ENCODE measurements at regions not wholly inside any gene's neighbourhood (a gene's known extent, or its start where the extent isn't known, plus 50 kb on each side); places are given as distances from the start of the nearest gene placed in this dataset.

GRCh38 chr17:77385750-77386501, 245.2 kb downstream of the SEC14L1 start:
- H3K9me3 ChIP-seq (ENCODE audit: control insufficient read depth in 2 of 2, low read length in 2 of 2): no peaks in the 10 kb centered on the region
- peaks cover 91% of the 10 kb centered on the region for H3K4me1 ChIP-seq (ENCODE audit: control insufficient read depth, insufficient read depth, low read length)
- H3K9ac ChIP-seq (ENCODE audit: low read length in 2 of 2): peak overlapping the region in 1 of 2 donors; percentile 36
- H3K36me3 ChIP-seq (ENCODE audit: control insufficient read depth in 2 of 2, insufficient read depth in 2 of 2, low read length in 2 of 2): peaks cover 0 to 3% of the 10 kb centered on the region in 2 donors
- peak overlapping the region; percentile 3 to 22 for H3K4me3 ChIP-seq (ENCODE audit: low read length in 2 of 2)
- H3K27me3 ChIP-seq (ENCODE audit: control insufficient read depth in 1 of 2, insufficient read depth in 2 of 2, low read length in 2 of 2): no peaks in the 10 kb centered on the region
- peak overlapping the region; percentile 41 for H3K27ac ChIP-seq (ENCODE audit: low read length)

GRCh38 chr17:77386502-77387192, 245.9 kb downstream of the SEC14L1 start:
- Histone ChIP-seq H3K4me3 (ENCODE audit: low read length in 2 of 2) (no peak overlapping the region), H3K4me1 (ENCODE audit: control insufficient read depth, insufficient read depth, low read length) (peaks cover 91% of the 10 kb centered on the region), H3K9me3 (ENCODE audit: control insufficient read depth in 2 of 2, low read length in 2 of 2) (no peaks in the 10 kb centered on the region), H3K27me3 (ENCODE audit: control insufficient read depth in 1 of 2, insufficient read depth in 2 of 2, low read length in 2 of 2) (no peaks in the 10 kb centered on the region), H3K27ac (ENCODE audit: low read length) (peak overlapping the region; percentile 41), H3K9ac (ENCODE audit: low read length in 2 of 2) (peak overlapping the region in 1 of 2 donors; percentile 36), H3K36me3 (ENCODE audit: control insufficient read depth in 2 of 2, insufficient read depth in 2 of 2, low read length in 2 of 2) (peaks cover 0 to 3% of the 10 kb centered on the region in 2 donors)

GRCh38 chr17:77387891-77388290, 247.1 kb downstream of the SEC14L1 start:
- H3K9me3 ChIP-seq (ENCODE audit: control insufficient read depth in 2 of 2, low read length in 2 of 2): no peaks in the 10 kb centered on the region
- H3K9ac ChIP-seq (ENCODE audit: low read length in 2 of 2): peak overlapping the region in 1 of 2 donors; percentile 36
- peaks cover 0 to 3% of the 10 kb centered on the region in 2 donors for H3K36me3 ChIP-seq (ENCODE audit: control insufficient read depth in 2 of 2, insufficient read depth in 2 of 2, low read length in 2 of 2)
- peak overlapping the region in 1 of 2 donors; percentile 58 for H3K4me3 ChIP-seq (ENCODE audit: low read length in 2 of 2)
- H3K4me1 ChIP-seq (ENCODE audit: control insufficient read depth, insufficient read depth, low read length): peaks cover 93% of the 10 kb centered on the region
- H3K27me3 ChIP-seq (ENCODE audit: control insufficient read depth in 1 of 2, insufficient read depth in 2 of 2, low read length in 2 of 2): no peaks in the 10 kb centered on the region
- H3K27ac ChIP-seq (ENCODE audit: low read length): peak overlapping the region; percentile 80

GRCh38 chr17:77388384-77389306, 247.9 kb downstream of the SEC14L1 start:
- no peaks in the 10 kb centered on the region for H3K27me3 ChIP-seq (ENCODE audit: control insufficient read depth in 1 of 2, insufficient read depth in 2 of 2, low read length in 2 of 2)
- peak overlapping the region in 1 of 2 donors; percentile 58 for H3K4me3 ChIP-seq (ENCODE audit: low read length in 2 of 2)
- H3K4me1 ChIP-seq (ENCODE audit: control insufficient read depth, insufficient read depth, low read length): peaks cover 92% of the 10 kb centered on the region
- peak overlapping the region; percentile 57 to 62 for H3K9ac ChIP-seq (ENCODE audit: low read length in 2 of 2)
- no peaks in the 10 kb centered on the region for H3K9me3 ChIP-seq (ENCODE audit: control insufficient read depth in 2 of 2, low read length in 2 of 2)
- peak overlapping the region; percentile 80 for H3K27ac ChIP-seq (ENCODE audit: low read length)
- peaks cover 0 to 3% of the 10 kb centered on the region in 2 donors for H3K36me3 ChIP-seq (ENCODE audit: control insufficient read depth in 2 of 2, insufficient read depth in 2 of 2, low read length in 2 of 2)

GRCh38 chr17:77390870-77391269, 250.1 kb downstream of the SEC14L1 start:
- Histone ChIP-seq H3K9me3 (ENCODE audit: control insufficient read depth in 2 of 2, low read length in 2 of 2) (no peaks in the 10 kb centered on the region), H3K27ac (ENCODE audit: low read length) (peak overlapping the region; percentile 82), H3K4me1 (ENCODE audit: control insufficient read depth, insufficient read depth, low read length) (peaks cover 88% of the 10 kb centered on the region), H3K4me3 (ENCODE audit: low read length in 2 of 2) (peak overlapping the region in 1 of 2 donors; percentile 15), H3K27me3 (ENCODE audit: control insufficient read depth in 1 of 2, insufficient read depth in 2 of 2, low read length in 2 of 2) (no peaks in the 10 kb centered on the region), H3K36me3 (ENCODE audit: control insufficient read depth in 2 of 2, insufficient read depth in 2 of 2, low read length in 2 of 2) (no peaks in the 10 kb centered on the region), H3K9ac (ENCODE audit: low read length in 2 of 2) (no peak overlapping the region)

GRCh38 chr17:77391668-77392375, 251.1 kb downstream of the SEC14L1 start:
- peak overlapping the region; percentile 82 for H3K27ac ChIP-seq (ENCODE audit: low read length)
- H3K4me1 ChIP-seq (ENCODE audit: control insufficient read depth, insufficient read depth, low read length): peaks cover 83% of the 10 kb centered on the region

GRCh38 chr17:77392376-77393273, 251.9 kb downstream of the SEC14L1 start:
- Histone ChIP-seq H3K36me3 (ENCODE audit: control insufficient read depth in 2 of 2, insufficient read depth in 2 of 2, low read length in 2 of 2) (peaks cover 0 to 3% of the 10 kb centered on the region in 2 donors), H3K9ac (ENCODE audit: low read length in 2 of 2) (peak overlapping the region; percentile 29 to 33), H3K27me3 (ENCODE audit: control insufficient read depth in 1 of 2, insufficient read depth in 2 of 2, low read length in 2 of 2) (no peaks in the 10 kb centered on the region), H3K4me1 (ENCODE audit: control insufficient read depth, insufficient read depth, low read length) (peaks cover 76% of the 10 kb centered on the region), H3K27ac (ENCODE audit: low read length) (peak overlapping the region; percentile 82), H3K9me3 (ENCODE audit: control insufficient read depth in 2 of 2, low read length in 2 of 2) (no peaks in the 10 kb centered on the region), H3K4me3 (ENCODE audit: low read length in 2 of 2) (peak overlapping the region in 1 of 2 donors; percentile 35)

More at GRCh38 chr17:77391668-77392375, 251.1 kb downstream of the SEC14L1 start:
- no peaks in the 10 kb centered on the region for H3K27me3 ChIP-seq (ENCODE audit: control insufficient read depth in 1 of 2, insufficient read depth in 2 of 2, low read length in 2 of 2)
- H3K9me3 ChIP-seq (ENCODE audit: control insufficient read depth in 2 of 2, low read length in 2 of 2): no peaks in the 10 kb centered on the region
- peaks cover 0 to 3% of the 10 kb centered on the region in 2 donors for H3K36me3 ChIP-seq (ENCODE audit: control insufficient read depth in 2 of 2, insufficient read depth in 2 of 2, low read length in 2 of 2)
- H3K4me3 ChIP-seq (ENCODE audit: low read length in 2 of 2): peak overlapping the region in 1 of 2 donors; percentile 35
- peak overlapping the region; percentile 33 to 42 for H3K9ac ChIP-seq (ENCODE audit: low read length in 2 of 2)

- Histone ChIP-seq H3K9ac (ENCODE audit: low read length in 2 of 2) (no peak overlapping the region), H3K27ac (ENCODE audit: low read length) (peak overlapping the region; percentile 82), H3K4me1 (ENCODE audit: control insufficient read depth, insufficient read depth, low read length) (peaks cover 71% of the 10 kb centered on the region), H3K4me3 (ENCODE audit: low read length in 2 of 2) (no peak overlapping the region), H3K36me3 (ENCODE audit: control insufficient read depth in 2 of 2, insufficient read depth in 2 of 2, low read length in 2 of 2) (peaks cover 0 to 3% of the 10 kb centered on the region in 2 donors), H3K27me3 (ENCODE audit: control insufficient read depth in 1 of 2, insufficient read depth in 2 of 2, low read length in 2 of 2) (no peaks in the 10 kb centered on the region), H3K9me3 (ENCODE audit: control insufficient read depth in 2 of 2, low read length in 2 of 2) (no peaks in the 10 kb centered on the region)
These were observed 252.5 kb downstream of the SEC14L1 start for GRCh38 chr17:77393274-77393600.

- H3K4me1 ChIP-seq (ENCODE audit: control insufficient read depth, insufficient read depth, low read length): peaks cover 64% of the 10 kb centered on the region
- no peaks in the 10 kb centered on the region for H3K9me3 ChIP-seq (ENCODE audit: control insufficient read depth in 2 of 2, low read length in 2 of 2)
- H3K27me3 ChIP-seq (ENCODE audit: control insufficient read depth in 1 of 2, insufficient read depth in 2 of 2, low read length in 2 of 2): no peaks in the 10 kb centered on the region
- no peak overlapping the region for H3K4me3 ChIP-seq (ENCODE audit: low read length in 2 of 2)
- peak overlapping the region; percentile 49 for H3K27ac ChIP-seq (ENCODE audit: low read length)
- peak overlapping the region; percentile 19 to 36 for H3K9ac ChIP-seq (ENCODE audit: low read length in 2 of 2)
- peaks cover 0 to 6% of the 10 kb centered on the region in 2 donors for H3K36me3 ChIP-seq (ENCODE audit: control insufficient read depth in 2 of 2, insufficient read depth in 2 of 2, low read length in 2 of 2)
These were observed 253.2 kb downstream of the SEC14L1 start for GRCh38 chr17:77393867-77394539.
